T-helper 1 cell treated with Interleukin-12 subunit alpha and Interleukin-12 subunit beta and Interleukin-4 antibody, amounts not matched to agents 30 ng/mL and 1 ng/mL, for 36 hours (primary cell): ENCODE measurements at regions not wholly inside any gene's neighbourhood (a gene's known extent, or its start where the extent isn't known, plus 50 kb on each side); places are given as distances from the start of the nearest gene placed in this dataset.
"Not testable (repeated sequence)": the region's sequence is repeated elsewhere in the genome, so short reads cannot be mapped to it uniquely, and the experiment has no call there.

Experiments
- intact Hi-C: fragments of 100-400 bp; cut with micrococcal nuclease; formaldehyde crosslinking; loops from one replicate; pipeline ENCODE4 v1.15.1; 2024

GRCh38 chr14:85023866-85024265 is 506.1 kb upstream of the FLRT2 start:
- intact Hi-C loops = not testable (repeated sequence)

- intact Hi-C loops = no loop called here
These were observed 505.0 kb upstream of the FLRT2 start for GRCh38 chr14:85024931-85025330.

- intact Hi-C loops = no loop called here
These were observed 502.1 kb upstream of the FLRT2 start for GRCh38 chr14:85027681-85028370.

- intact Hi-C loops = no loop called here
These were observed 492.5 kb upstream of the FLRT2 start for GRCh38 chr14:85037411-85037810.

- intact Hi-C loops = no loop called here
These were observed 491.2 kb upstream of the FLRT2 start for GRCh38 chr14:85038526-85039352.

- intact Hi-C loops = no loop called here
These were observed 490.7 kb upstream of the FLRT2 start for GRCh38 chr14:85039353-85039626.

GRCh38 chr14:85040046-85040685 is 489.8 kb upstream of the FLRT2 start:
- intact Hi-C loops = no loop called here

- intact Hi-C loops = no loop called here
These were observed 488.3 kb upstream of the FLRT2 start for GRCh38 chr14:85041618-85042017.

- intact Hi-C loops = no loop called here
These were observed 487.6 kb upstream of the FLRT2 start for GRCh38 chr14:85042301-85042700.

GRCh38 chr14:85050180-85050579 is 479.8 kb upstream of the FLRT2 start:
- intact Hi-C loops = no loop called here

GRCh38 chr14:85052646-85053045 is 477.3 kb upstream of the FLRT2 start:
- intact Hi-C loops = no loop called here

GRCh38 chr14:85054178-85054577 is 475.8 kb upstream of the FLRT2 start:
- intact Hi-C loops = no loop called here

- intact Hi-C loops = no loop called here
These were observed 473.7 kb upstream of the FLRT2 start for GRCh38 chr14:85056267-85056666.

GRCh38 chr14:85057221-85057620 is 472.7 kb upstream of the FLRT2 start:
- intact Hi-C loops = no loop called here

- intact Hi-C loops = no loop called here
These were observed 471.8 kb upstream of the FLRT2 start for GRCh38 chr14:85058150-85058549.

- intact Hi-C loops = no loop called here
These were observed 469.8 kb upstream of the FLRT2 start for GRCh38 chr14:85060121-85060520.

- intact Hi-C loops = no loop called here
These were observed 468.7 kb upstream of the FLRT2 start for GRCh38 chr14:85061256-85061655.

- intact Hi-C loops = no loop called here
These were observed 466.2 kb upstream of the FLRT2 start for GRCh38 chr14:85063747-85064146.

GRCh38 chr14:85071447-85071846 is 458.5 kb upstream of the FLRT2 start:
- intact Hi-C loops = no loop called here

- intact Hi-C loops = loop anchor here (5.0 kb wide), 1 partner anchor 1642 kb away; no protein-coding TSS in a partner anchor
These were observed 455.0 kb upstream of the FLRT2 start for GRCh38 chr14:85074955-85075354.

GRCh38 chr14:85075694-85076476 is 454.1 kb upstream of the FLRT2 start:
- intact Hi-C loops = loop anchor here (5.0 kb wide), 1 partner anchor 1641 kb away; no protein-coding TSS in a partner anchor

GRCh38 chr14:85077716-85078115 is 452.2 kb upstream of the FLRT2 start:
- intact Hi-C loops = loop anchor here (5.0 kb wide), 1 partner anchor 1640 kb away; no protein-coding TSS in a partner anchor
